ENCODE measurements at regions not wholly inside any gene's neighbourhood (a gene's known extent, or its start where the extent isn't known, plus 50 kb on each side); places are given as distances from the start of the nearest gene placed in this dataset.

DNA sequence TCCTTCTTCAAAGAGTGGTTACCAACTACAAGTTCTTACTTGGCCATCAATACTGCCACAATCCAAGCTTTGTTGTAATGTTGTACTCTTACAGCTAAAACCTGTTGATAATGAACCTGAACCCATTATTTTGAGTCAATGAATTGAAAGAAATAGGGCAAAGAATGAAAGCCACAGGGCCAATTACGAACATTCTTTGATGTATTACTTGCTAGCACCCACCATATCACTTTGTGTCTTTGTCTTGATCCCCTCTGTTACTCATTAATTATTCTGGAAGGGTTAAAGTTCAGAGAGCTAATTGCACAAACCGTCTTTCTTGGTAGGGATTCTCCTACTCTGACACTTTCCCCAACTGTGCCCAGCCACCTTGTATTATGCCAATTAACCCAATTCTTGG is 53.2 kb upstream of the TFEC start:
- Histone ChIP-seq H3K4me3 (replicated peaks in 1 of 4; ENCODE audit: control extremely low read depth in 1 of 4, insufficient read depth in 1 of 4, low read depth in 3 of 4, low read length in 4 of 4) (no peak overlapping the region), H2AFZ (ENCODE audit: low read length) (no peak overlapping the region), H3K4me2 (ENCODE audit: extremely low read depth, insufficient read depth, low read length) (no peak overlapping the region), H3K27me3 (ENCODE audit: control insufficient read depth, insufficient read depth, low read length) (no peaks in the 10 kb centered on the region), H3K27ac (ENCODE audit: insufficient read depth, low read length) (no peak overlapping the region), H3K36me3 (ENCODE audit: control insufficient read depth, insufficient read depth, low read length) (no peaks in the 10 kb centered on the region), H3K79me2 (ENCODE audit: control insufficient read depth, insufficient read depth, low read length) (no peaks in the 10 kb centered on the region), H4K20me1 (ENCODE audit: control insufficient read depth, extremely low read depth, insufficient read depth, low read length) (no peaks in the 10 kb centered on the region), H3K9ac (ENCODE audit: insufficient read depth, low read length) (no peak overlapping the region), H3K9me3 (ENCODE audit: control insufficient read depth, insufficient read depth, low read depth, low read length) (no peaks in the 10 kb centered on the region), H3K4me1 (ENCODE audit: control insufficient read depth, extremely low read depth, insufficient read depth, low read length) (no peaks in the 10 kb centered on the region)
- DNase-seq (ENCODE audit: low read depth in 2 of 2): no peak
- no peak for TF ChIP-seq EZH2 (IDR thresholded peaks at IDR 0.05; ENCODE audit: low read length, missing control alignments)
- TF ChIP-seq, protein P1, sequence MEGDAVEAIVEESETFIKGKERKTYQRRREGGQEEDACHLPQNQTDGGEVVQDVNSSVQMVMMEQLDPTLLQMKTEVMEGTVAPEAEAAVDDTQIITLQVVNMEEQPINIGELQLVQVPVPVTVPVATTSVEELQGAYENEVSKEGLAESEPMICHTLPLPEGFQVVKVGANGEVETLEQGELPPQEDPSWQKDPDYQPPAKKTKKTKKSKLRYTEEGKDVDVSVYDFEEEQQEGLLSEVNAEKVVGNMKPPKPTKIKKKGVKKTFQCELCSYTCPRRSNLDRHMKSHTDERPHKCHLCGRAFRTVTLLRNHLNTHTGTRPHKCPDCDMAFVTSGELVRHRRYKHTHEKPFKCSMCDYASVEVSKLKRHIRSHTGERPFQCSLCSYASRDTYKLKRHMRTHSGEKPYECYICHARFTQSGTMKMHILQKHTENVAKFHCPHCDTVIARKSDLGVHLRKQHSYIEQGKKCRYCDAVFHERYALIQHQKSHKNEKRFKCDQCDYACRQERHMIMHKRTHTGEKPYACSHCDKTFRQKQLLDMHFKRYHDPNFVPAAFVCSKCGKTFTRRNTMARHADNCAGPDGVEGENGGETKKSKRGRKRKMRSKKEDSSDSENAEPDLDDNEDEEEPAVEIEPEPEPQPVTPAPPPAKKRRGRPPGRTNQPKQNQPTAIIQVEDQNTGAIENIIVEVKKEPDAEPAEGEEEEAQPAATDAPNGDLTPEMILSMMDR (conservative IDR thresholded peaks at IDR 0.05 in 1 of 2, IDR thresholded peaks at IDR 0.05 in 1 of 2; ENCODE audit: low read depth in 1 of 2, low read length in 2 of 2): no peak

DNA sequence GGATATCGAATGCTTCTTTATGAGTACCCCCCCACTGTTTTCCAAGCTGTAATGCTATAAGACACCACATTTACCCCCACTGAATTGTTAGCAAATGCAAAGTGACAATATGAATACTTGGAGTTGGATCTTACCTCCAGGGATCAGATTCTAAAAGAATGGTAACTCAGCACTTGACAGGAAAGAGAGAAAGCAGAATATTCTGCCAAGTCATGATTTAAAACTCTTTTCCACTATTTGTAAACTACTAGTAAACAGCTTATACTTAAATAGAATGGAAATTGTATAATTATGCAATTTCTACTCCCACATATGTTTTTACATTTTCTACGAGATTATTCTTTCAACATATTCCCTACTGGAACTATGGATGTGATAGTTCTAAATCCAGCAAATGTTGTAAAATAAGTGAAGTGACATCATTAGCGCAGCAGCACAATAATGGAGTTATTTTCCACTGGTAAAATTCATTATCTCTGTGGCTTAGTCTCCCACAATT is 56.0 kb upstream of the TFEC start:
- H3K79me2 ChIP-seq (ENCODE audit: control insufficient read depth, insufficient read depth, low read length): no peaks in the 10 kb centered on the region
- H3K9me3 ChIP-seq (ENCODE audit: control insufficient read depth, insufficient read depth, low read depth, low read length): no peaks in the 10 kb centered on the region
- H3K4me1 ChIP-seq (ENCODE audit: control insufficient read depth, extremely low read depth, insufficient read depth, low read length): no peaks in the 10 kb centered on the region
- H2AFZ ChIP-seq (ENCODE audit: low read length): no peak overlapping the region
- TF ChIP-seq, protein P1 (conservative IDR thresholded peaks at IDR 0.05 in 1 of 2, IDR thresholded peaks at IDR 0.05 in 1 of 2; ENCODE audit: low read depth in 1 of 2, low read length in 2 of 2): no peak
- no peak for TF ChIP-seq EZH2 (IDR thresholded peaks at IDR 0.05; ENCODE audit: low read length, missing control alignments)
- DNase-seq (ENCODE audit: low read depth in 2 of 2): no peak
- no peak overlapping the region for H3K4me3 ChIP-seq (replicated peaks in 1 of 4; ENCODE audit: control extremely low read depth in 1 of 4, insufficient read depth in 1 of 4, low read depth in 3 of 4, low read length in 4 of 4)
- no peak overlapping the region for H3K27ac ChIP-seq (ENCODE audit: insufficient read depth, low read length)
- no peak overlapping the region for H3K4me2 ChIP-seq (ENCODE audit: extremely low read depth, insufficient read depth, low read length)
- H3K27me3 ChIP-seq (ENCODE audit: control insufficient read depth, insufficient read depth, low read length): no peaks in the 10 kb centered on the region
- H3K36me3 ChIP-seq (ENCODE audit: control insufficient read depth, insufficient read depth, low read length): no peaks in the 10 kb centered on the region
- H3K9ac ChIP-seq (ENCODE audit: insufficient read depth, low read length): no peak overlapping the region
- H4K20me1 ChIP-seq (ENCODE audit: control insufficient read depth, extremely low read depth, insufficient read depth, low read length): no peaks in the 10 kb centered on the region

DNA sequence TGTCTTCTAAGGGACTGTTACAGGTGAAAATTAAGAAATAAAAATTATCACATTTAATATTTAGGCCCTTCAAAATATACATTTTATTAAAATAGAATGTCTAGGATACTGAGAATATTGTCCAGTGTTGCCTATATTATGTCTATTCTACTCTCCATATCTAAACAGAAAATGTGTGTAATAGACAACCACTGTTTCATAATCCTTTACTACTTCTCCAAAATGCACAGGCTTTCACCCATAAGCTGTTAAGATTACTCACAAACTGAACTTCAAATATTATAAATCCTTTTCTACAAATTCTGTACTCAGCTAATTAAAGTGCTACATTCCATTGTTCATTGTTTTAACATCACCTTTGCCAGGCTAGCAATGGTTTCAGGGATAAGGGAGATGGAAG is 56.7 kb upstream of the TFEC start:
- H2AFZ ChIP-seq (ENCODE audit: low read length): no peak overlapping the region
- H3K9ac ChIP-seq (ENCODE audit: insufficient read depth, low read length): no peak overlapping the region
- H3K36me3 ChIP-seq (ENCODE audit: control insufficient read depth, insufficient read depth, low read length): no peaks in the 10 kb centered on the region
- H3K9me3 ChIP-seq (ENCODE audit: control insufficient read depth, insufficient read depth, low read depth, low read length): no peaks in the 10 kb centered on the region
- no peaks in the 10 kb centered on the region for H3K79me2 ChIP-seq (ENCODE audit: control insufficient read depth, insufficient read depth, low read length)
- no peaks in the 10 kb centered on the region for H4K20me1 ChIP-seq (ENCODE audit: control insufficient read depth, extremely low read depth, insufficient read depth, low read length)
- H3K27ac ChIP-seq (ENCODE audit: insufficient read depth, low read length): no peak overlapping the region
- H3K27me3 ChIP-seq (ENCODE audit: control insufficient read depth, insufficient read depth, low read length): no peaks in the 10 kb centered on the region
- no peak overlapping the region for H3K4me3 ChIP-seq (replicated peaks in 1 of 4; ENCODE audit: control extremely low read depth in 1 of 4, insufficient read depth in 1 of 4, low read depth in 3 of 4, low read length in 4 of 4)
- TF ChIP-seq, protein P1 (conservative IDR thresholded peaks at IDR 0.05 in 1 of 2, IDR thresholded peaks at IDR 0.05 in 1 of 2; ENCODE audit: low read depth in 1 of 2, low read length in 2 of 2): no peak
- TF ChIP-seq EZH2 (IDR thresholded peaks at IDR 0.05; ENCODE audit: low read length, missing control alignments): no peak
- no peaks in the 10 kb centered on the region for H3K4me1 ChIP-seq (ENCODE audit: control insufficient read depth, extremely low read depth, insufficient read depth, low read length)
- no peak for DNase-seq (ENCODE audit: low read depth in 2 of 2)
- no peak overlapping the region for H3K4me2 ChIP-seq (ENCODE audit: extremely low read depth, insufficient read depth, low read length)
